Calu3 (cell line): ENCODE measurements at regions not wholly inside any gene's neighbourhood (a gene's known extent, or its start where the extent isn't known, plus 50 kb on each side); places are given as distances from the start of the nearest gene placed in this dataset.

ENCODE experiments used
- BruUV-seq: library from RNA; stranded (reverse); fragments of 400-500 nt; replicated peaks from 2 replicates; lab custom pipeline; 2021; lab: Mats Ljungman, UMichigan
- CTCF ChIA-PET: fragments of 300-600 bp; sonication (Branson Sonifier 250); formaldehyde crosslinking; loops from one replicate; lab custom pipeline; 2022; ENCODE audit warnings: antibody characterized with exemption; lab: Charles Lee
- DNase-seq: peaks from one replicate; pipeline ENCODE4 v3.0.0; 2022
- H3K27ac Mint-ChIP-seq: one replicate; pipeline ENCODE4 v1.8.0; 2022; ENCODE audit warnings: mixed read lengths; ENCODE audit not compliant: unreplicated experiment
- H3K27me3 Mint-ChIP-seq: one replicate; pipeline ENCODE4 v1.8.0; 2022; ENCODE audit warnings: mixed read lengths; ENCODE audit not compliant: unreplicated experiment
- H3K36me3 Mint-ChIP-seq: one replicate; pipeline ENCODE4 v1.8.0; 2022; ENCODE audit warnings: mild to moderate bottlenecking, moderate library complexity, mixed read lengths; ENCODE audit not compliant: insufficient read depth, unreplicated experiment
- H3K4me1 Mint-ChIP-seq: one replicate; pipeline ENCODE4 v1.8.0; 2022; ENCODE audit warnings: mild to moderate bottlenecking, low read depth, mixed read lengths; ENCODE audit not compliant: unreplicated experiment
- H3K4me3 Mint-ChIP-seq: one replicate; pipeline ENCODE4 v1.8.0; 2022; ENCODE audit warnings: mild to moderate bottlenecking, low read depth, moderate library complexity, mixed read lengths; ENCODE audit not compliant: unreplicated experiment
- H3K9me3 Mint-ChIP-seq: one replicate; pipeline ENCODE4 v1.8.0; 2022; ENCODE audit warnings: low read depth, mixed read lengths; ENCODE audit not compliant: unreplicated experiment
- CTCF ChIP-seq: fragments of 200-600 bp; IDR thresholded peaks from one replicate; pipeline ENCODE4 v1.8.0; 2022; ENCODE audit warnings: antibody characterized with exemption; ENCODE audit not compliant: unreplicated experiment
- intact Hi-C: fragments of 100-400 bp; cut with micrococcal nuclease; formaldehyde crosslinking; loops from one replicate; pipeline ENCODE4 v1.10.0; 2022; ENCODE audit not compliant: unreplicated experiment

- no peak for DNase-seq
- Mint-ChIP-seq H3K36me3 (no peaks in the 10 kb centered on the region), H3K27me3 (peaks cover 90% of the 10 kb centered on the region), H3K4me3 (no peak overlapping the region), H3K4me1 (peaks cover 21% of the 10 kb centered on the region), H3K9me3 (no peaks in the 10 kb centered on the region), H3K27ac (no peak overlapping the region)
- intact Hi-C loops, result loop anchor here (1.0 kb wide), 1 partner anchor 134 kb away; no protein-coding TSS in a partner anchor
- CTCF ChIA-PET, result interaction anchor here (0.5 kb wide), 1 partner anchor 215 kb away, joined by 3 read pairs; no protein-coding TSS in a partner anchor
- TF ChIP-seq CTCF, result no peak
- no TSS peak for BruUV-seq
Measured at GRCh38 chr5:168085261-168086031, 206.0 kb upstream of the WWC1 start.

GRCh38 chr5:168086104-168086610 lies 205.3 kb upstream of the WWC1 start:
- intact Hi-C loops, result loop anchor here (1.0 kb wide), 1 partner anchor 133 kb away; no protein-coding TSS in a partner anchor
- Mint-ChIP-seq H3K4me1 (peaks cover 21% of the 10 kb centered on the region), H3K36me3 (no peaks in the 10 kb centered on the region), H3K27ac (no peak overlapping the region), H3K27me3 (peaks cover 82% of the 10 kb centered on the region), H3K9me3 (no peaks in the 10 kb centered on the region), H3K4me3 (no peak overlapping the region)
- CTCF ChIA-PET, result interaction anchor here (0.5 kb wide), 1 partner anchor 214 kb away, joined by 3 read pairs; no protein-coding TSS in a partner anchor
- no TSS peak for BruUV-seq
- peak; percentile 63 for DNase-seq
- TF ChIP-seq CTCF, result peak; percentile 18

GRCh38 chr5:168086746-168087145 lies 204.7 kb upstream of the WWC1 start:
- Mint-ChIP-seq H3K9me3 (no peaks in the 10 kb centered on the region), H3K36me3 (no peaks in the 10 kb centered on the region), H3K27ac (no peak overlapping the region), H3K27me3 (peaks cover 77% of the 10 kb centered on the region), H3K4me1 (peaks cover 21% of the 10 kb centered on the region), H3K4me3 (no peak overlapping the region)
- DNase-seq, result no peak
- CTCF ChIA-PET, result no interaction called here
- intact Hi-C loops, result loop anchor here (1.0 kb wide), 1 partner anchor 133 kb away; no protein-coding TSS in a partner anchor
- no TSS peak for BruUV-seq
- peak; percentile 4 for TF ChIP-seq CTCF

- DNase-seq, result no peak
- H3K4me1 Mint-ChIP-seq, result peaks cover 21% of the 10 kb centered on the region
- intact Hi-C loops, result no loop called here
- CTCF ChIA-PET, result no interaction called here
- H3K4me3 Mint-ChIP-seq, result no peak overlapping the region
- H3K27ac Mint-ChIP-seq, result no peak overlapping the region
- H3K27me3 Mint-ChIP-seq, result peaks cover 63% of the 10 kb centered on the region
- BruUV-seq, result no TSS peak
- no peaks in the 10 kb centered on the region for H3K36me3 Mint-ChIP-seq
- no peaks in the 10 kb centered on the region for H3K9me3 Mint-ChIP-seq
- TF ChIP-seq CTCF, result no peak
Measured at GRCh38 chr5:168088410-168089173, 202.9 kb upstream of the WWC1 start.
